Suppressor macrophage treated with lipopolysaccharide for 1 hour (primary cell): ENCODE measurements at regions not wholly inside any gene's neighbourhood (a gene's known extent, or its start where the extent isn't known, plus 50 kb on each side); places are given as distances from the start of the nearest gene placed in this dataset.

Experiments
- DNase-seq, 3 donors: peaks; one replicate each; pipeline ENCODE4 v3.0.0-alpha.2; 2020 to 2022

DNA sequence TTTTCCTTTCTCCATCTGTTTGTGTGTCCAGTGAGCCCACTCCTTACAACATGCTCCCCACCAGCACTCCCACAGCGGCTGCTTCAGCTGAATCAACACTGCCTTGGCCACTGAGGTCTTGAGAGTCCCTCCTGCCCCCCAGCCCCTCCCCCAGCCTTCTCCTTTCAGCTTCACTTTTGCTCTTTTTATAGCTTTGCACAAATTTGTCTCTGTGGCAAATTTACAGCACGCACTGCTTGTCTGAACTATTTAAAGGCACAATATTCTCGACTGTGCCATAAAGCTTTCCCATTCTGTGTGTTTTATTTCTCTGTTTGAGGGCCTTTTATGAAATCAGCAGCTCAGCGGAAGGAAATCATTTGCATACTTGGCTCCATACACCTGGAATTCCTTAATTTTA, 579.3 kb downstream of the TOX3 start:
- no peak for DNase-seq

DNA sequence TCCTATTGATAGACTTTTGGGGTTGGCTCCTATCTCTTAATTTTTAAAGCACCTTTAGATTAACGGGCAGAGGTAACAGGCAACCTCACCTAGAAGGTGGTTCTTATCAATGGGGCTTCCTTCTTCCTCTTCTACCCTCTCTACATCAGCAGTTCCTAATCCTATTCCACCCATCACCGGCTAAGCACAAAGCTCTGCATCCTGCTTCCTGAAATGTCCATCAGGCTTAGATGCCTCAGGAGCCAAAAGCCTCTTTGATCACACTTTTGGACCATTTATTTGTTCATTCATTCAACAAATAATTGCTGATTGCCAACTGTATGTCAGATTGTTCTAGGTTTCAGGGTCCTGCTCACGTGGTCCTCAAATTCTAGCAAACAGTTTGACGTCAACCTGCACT, 586.0 kb downstream of the TOX3 start:
- no peak for DNase-seq

DNA sequence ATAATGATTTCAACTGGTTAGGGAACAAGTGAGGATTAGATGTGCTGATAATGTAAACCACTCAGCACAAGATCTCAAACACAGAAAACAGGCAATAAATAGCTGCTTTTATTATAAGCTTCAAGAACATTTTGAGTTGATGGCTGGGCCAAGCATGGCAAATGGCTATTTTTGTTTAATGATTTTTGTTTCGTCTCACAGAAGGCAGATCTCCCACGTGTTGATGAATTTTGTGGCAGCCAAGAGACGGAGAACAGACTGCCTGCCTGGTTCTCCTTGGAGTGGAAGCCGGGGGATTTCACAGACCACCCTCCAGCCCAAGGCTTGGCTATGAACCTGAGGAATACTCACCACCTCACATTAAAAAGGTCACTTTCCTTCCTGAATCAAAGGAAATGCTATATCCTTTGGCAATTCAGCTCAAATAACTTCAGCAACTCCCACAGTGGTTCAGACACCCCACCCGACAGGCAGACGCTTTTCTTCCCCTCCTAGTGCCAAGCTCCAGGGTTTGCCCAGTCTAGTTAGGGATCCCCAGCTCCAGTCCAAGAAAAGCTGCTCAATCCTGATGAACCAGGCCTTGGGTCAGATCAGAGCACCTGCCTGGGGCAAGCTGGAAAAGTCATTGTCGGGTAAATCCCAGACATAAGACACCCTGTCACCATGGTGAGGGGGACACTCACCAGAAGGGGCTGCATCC, 593.5 kb downstream of the TOX3 start:
- no peak for DNase-seq

DNA sequence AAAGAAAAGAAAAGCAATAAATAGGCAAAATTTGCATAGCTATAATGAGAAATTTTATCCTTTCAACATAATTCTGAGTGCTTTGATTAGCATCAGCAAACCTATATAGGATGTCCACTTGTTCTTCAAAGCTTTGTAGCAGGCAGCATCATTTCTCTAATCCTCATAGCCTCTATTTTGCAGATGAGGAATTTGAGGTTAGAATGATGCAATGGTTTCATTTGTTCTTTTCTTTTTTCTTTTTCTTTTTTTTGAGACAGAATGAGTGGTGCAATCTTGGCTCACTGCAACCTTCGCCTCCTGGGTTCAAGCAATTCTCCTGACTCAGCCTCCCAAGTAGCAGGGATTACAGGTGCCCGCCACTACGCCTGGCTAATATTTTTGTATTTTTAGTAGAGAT, 594.4 kb downstream of the TOX3 start:
- DNase-seq: no peak

DNA sequence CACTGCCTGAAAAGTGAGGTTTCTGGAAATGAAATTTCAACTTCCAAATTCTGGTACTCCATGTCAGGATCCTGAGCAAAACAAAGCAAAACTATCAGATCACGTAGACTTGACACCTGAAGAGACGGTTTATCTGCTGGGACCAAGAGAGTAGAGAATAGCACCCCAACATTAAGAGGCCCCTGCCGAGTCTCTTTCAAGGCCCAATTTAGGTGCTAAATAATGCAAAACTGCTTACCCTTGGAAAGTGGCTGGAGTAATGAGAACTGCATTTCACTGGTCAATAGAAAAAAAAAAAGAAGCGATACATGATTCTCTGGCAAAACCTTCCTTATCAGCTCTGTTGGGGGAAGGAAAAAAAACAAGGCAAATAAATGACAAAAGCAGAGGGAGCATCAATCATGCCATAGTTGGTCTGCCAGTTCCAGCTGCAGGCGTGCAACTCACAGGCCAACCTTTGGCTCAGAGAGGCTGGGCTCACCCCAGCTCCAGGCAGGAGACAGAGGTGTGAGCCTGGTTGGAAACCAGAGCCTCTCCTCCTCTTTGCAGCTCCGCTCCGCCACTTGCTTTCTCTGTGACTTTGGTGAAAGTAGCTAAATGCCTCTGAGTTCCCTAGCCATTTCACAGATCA, 595.2 kb downstream of the TOX3 start:
- DNase-seq: no peak

DNA sequence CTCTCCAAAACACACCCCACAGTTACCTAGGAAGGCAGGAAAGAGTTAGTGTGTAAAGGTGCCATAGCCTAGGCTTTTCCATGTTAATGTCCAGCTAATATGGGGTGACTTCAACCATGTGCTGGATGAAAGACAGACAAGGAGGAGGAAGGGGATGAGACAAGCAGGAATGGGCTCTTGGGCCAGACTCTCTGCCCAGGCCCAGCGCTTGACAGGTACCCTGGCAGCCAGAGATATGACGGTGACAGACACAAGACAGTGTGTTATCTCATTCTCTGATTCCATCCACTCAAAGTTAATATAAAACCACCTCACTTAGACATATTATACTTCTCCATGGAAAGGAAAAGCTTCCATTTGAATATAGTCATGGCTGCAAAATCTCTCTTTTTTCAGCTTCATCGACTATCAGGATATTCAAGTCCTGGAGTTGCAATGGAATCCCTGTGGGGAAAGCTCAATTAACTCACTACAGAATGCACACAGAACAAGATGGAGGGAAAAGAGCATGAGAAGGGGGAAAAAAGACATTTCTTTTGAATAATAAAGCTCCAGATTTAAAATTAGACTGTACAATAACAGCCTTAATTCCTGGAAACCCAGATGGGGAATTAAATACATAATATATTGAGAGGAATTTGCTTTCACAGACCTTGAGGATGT, 596.7 kb downstream of the TOX3 start:
- DNase-seq: no peak

DNA sequence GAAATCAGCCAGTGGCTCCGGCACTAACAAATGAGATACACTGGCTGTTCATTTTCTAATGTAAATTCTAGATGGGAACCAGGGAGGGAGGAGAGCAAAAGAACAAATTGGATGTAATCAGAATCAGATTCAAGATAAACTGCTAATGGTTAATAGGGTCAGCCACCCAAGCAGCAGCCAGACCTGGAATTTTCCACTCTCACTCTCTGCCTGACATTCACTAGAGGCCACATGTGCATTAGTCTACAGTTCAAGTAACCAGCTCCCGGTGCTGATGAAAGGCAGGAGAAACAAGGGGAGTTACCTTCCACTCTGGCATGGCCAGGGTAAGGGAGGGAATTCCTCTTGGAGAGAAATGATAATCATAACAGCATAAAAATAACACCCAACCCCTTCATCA, 597.7 kb downstream of the TOX3 start:
- no peak for DNase-seq

DNA sequence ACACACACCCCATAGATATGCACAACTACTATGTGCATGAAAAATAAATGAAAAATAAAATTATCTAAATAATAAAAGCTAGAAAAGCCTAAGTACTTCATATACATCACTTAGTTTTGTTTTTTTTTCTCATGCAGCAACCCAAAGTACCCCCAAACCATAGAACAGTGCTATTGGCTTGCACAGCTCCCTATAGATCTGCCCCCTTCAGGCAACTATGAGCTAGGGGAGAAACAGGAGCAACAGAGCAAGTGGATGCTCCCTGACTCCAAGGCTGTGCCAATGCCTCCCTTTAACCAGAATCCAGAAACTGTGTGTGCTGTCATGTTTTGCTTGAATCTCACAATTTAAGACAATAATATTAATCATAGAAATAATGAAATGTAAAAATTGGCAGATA, 605.5 kb downstream of the TOX3 start:
- no peak for DNase-seq

DNA sequence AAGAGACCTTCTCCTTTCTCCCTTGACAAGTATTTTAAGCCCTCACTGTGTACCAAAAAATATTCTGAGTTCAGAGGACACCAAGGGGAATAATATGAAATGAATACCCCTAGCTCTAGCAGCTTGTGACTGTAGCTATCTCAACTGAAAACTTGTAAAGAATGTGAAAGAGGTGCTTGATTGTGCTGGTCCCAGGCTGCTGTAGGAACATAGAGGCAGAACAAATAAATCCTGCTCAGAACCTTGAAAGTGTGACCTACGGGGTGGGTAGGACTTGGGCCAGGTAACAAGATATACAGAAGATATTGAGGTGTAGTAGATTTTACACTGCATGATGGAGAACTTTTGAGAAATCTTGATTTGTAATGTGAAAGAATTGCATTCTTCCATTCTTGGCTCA, 606.8 kb downstream of the TOX3 start:
- no peak for DNase-seq

DNA sequence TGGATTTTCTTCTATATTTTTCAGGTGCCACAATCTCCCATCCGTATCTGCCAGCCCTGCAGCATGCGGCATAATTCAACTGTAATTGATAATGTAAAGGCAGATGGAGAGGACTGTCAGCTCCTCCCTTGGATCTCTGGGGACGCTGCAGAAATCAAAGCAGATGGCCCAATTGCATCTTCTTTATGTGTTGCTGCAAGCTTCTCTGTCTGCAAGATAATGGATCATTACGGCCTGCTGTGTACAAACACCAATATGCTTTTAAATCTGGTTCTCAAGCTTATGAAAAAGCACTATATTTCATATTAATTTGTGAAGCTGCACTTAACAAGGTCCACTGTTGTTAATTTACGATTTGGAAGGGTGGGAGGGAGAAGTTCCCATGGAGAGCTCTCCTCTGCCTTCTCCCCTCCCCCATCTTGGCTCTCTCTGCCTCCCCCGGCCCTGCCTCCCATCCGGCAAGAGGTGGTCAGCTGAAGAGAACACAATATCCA, 607.5 kb downstream of the TOX3 start:
- no peak for DNase-seq

DNA sequence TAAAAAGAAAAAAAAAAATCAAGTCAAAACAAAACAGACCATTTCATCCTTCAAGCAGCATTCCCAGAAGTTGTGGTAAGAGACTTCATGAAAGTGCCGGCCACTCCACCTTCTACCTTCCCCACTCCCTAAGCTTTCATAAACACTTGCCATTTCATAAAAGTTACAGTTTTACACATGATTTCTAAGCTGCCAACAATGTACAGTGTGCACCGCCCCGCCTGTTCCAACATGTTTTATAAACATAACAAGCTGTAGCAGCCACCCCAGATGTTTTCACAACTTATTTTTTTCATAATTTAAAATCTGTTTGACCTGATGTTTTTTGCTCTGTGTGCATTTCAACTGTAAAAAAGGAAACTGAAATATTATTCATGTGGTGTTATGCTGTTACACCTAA, 608.1 kb downstream of the TOX3 start:
- DNase-seq: no peak

DNA sequence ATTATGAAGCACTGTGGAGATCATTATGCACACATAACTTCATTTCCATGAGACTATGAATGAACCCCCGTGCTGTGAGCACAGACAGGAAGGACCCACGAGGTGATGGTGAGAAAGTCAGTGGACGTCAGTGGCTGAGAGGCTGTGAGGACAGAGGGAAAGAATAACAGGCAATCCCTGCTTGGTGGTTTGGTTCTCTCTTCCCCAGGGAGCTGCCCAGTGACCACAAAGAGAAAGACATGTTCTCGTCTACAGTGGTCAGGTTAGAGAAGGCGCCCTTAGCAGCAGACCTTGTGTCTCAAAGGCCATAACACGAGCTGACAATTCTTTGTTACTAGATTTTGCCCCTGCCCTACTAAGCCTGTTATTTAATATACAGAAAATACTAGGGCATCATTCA, 609.2 kb downstream of the TOX3 start:
- DNase-seq: no peak

DNA sequence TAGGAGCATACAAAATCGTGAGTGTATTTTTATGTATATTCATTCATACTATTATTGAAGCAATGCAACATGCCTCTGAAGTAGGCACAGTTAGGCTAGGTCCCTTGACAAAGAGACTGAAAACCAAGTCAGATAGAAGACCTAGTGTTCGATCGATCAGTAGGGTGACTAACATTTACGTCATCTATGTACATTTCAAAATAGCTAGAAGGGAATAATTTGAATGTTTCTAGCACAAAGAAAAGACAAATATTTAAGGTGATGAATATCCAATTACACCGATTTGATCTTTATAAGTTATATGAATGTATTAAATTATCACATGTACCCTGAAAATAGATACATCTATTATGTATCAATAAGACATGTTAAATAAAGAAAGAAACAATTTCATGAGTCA, 610.1 kb downstream of the TOX3 start:
- no peak for DNase-seq

DNA sequence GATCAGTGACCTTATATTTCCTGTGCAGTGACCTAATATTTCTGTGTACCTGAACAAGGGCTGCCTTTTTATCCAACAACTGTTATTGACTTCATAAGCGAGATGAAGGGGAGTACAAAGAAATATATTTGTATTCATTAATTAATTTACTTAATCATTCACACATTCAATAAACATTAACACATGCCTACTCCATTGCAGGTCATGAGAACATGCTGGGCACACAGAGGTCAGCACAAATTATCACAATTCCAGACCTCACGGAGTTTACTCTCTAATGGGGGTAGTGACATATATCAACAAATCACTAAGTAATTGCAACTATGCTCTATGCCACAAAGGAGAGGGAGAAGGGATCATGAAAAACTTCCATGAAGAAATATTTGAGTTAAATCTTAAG, 614.6 kb downstream of the TOX3 start:
- no peak for DNase-seq

DNA sequence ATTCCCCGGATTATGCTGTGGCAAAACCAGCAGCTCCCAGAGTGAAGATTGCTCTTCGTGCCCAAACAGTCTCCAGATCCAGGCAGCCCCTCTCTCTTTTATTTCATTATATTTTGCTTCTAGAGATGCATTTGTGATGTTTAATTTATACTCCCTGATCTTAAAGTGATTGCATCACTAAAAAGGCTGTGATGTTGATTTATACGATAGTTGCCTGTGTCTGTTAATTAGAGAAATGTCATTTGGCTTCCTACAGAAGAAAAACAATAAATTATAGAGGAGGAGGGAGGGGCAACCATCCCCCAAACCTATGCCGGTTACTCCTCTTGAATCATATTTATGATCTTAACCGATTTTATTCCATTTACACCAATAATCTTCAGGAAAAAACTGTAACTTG, 615.3 kb downstream of the TOX3 start:
- no peak for DNase-seq

DNA sequence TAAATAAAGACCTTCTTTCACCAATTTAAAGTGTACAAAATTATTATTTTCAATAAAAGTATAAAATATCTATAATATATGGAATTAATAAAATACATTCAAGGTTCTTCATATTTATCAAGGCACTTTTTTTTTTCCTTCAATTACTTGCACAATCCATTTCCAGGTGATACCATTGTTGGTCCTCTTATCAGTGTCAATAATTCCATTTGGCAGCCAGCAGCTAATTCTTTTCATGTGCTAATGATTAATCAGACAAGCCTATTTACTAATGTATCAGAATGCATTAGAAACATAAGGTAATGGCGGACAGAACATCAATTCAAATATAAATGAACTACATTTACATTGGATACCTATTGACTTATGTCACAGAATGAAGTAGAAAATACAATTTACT, 622.2 kb downstream of the TOX3 start:
- DNase-seq: no peak

DNA sequence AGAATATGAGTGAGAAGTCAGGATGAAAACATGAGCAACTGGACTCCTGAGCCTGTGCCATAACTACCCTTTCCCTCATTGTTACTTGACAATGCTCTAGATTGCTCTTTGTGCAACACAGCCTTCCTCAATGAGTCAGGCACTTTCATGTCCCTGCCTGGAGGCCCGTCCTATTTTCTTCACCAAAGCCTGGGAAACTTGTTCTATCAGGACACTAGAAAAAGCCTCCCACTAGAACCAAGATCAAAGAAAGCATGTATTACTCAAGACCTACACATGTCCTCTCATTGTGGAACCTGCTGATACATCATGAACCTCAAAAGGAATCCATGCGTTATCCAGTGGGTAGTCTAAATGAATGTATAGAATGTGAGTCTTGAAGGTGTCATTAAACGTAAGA, 624.5 kb downstream of the TOX3 start:
- no peak for DNase-seq

DNA sequence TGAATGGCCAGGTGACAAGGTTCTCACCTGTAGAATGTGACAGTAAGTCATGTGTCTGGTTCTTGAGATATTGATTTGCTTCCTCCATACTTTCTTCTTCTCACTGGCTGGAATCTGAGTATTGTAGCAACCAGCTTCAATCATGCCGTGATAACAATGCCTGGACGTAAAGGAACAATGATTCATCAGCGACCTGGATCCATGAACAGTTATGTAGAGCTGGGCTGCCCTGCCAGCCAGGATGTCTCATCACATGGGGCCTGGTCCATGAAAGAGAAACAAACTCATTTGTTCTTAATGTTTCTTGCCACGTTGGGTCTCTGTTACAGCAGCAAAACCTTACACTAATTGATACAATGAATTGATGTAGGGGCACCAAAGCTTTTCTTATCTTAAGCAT, 627.2 kb downstream of the TOX3 start:
- DNase-seq: no peak

DNA sequence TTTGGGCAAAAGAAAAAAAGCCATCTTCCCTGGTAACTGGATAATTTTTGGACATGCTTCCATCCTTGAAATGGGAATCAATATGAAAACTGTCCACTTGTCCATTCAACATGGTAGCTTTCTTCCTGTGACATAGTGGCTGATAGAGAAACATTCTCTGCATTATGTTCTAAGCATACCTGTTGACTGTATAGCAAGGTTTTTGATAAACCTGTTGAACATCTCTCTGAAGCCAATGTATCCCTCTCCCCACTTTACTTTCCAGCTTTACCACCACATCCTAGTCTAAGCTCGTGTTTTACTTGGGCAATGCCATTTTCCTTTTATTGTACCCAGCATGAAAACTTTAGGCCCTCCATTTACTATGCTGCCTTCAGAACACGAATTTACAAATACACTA, 630.1 kb downstream of the TOX3 start:
- DNase-seq: no peak

DNA sequence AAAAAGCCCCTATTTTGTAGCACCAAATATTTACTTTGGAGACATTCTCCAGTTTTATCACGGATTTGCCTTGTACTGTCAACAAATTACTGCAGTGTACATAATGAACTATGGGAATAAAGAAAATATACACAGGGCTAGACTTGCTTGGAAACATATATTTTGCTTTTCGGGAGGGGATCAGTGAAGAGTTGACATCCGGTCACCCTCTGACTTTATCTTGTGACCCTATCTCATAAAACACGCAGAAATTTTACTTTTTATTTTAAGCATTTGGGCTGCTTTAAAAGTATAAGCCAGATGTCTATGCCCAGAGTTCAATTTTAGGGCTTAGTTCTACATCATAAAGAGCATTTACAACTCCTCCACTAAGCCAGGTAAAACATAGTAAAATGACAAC, 630.7 kb downstream of the TOX3 start:
- DNase-seq: no peak

DNA sequence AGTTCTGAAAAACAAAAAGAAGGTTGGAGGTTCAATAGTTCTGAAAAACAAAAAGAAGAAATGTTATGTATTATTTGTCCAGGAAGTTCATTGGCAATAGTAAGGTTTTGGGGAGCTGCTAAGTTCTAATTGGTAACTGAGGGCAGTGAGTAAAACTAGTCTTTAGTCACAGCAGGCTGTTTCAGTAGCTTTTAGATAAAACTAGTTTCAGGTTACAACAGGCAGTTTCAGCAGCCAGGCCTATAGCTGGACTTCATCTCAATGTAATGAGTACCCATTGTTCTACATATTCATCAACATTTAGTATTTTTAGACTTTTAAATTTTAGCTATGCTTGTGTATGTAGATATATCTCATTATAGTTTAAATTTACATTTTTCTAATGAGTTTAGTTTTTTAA, 639.3 kb downstream of the TOX3 start:
- no peak for DNase-seq

DNA sequence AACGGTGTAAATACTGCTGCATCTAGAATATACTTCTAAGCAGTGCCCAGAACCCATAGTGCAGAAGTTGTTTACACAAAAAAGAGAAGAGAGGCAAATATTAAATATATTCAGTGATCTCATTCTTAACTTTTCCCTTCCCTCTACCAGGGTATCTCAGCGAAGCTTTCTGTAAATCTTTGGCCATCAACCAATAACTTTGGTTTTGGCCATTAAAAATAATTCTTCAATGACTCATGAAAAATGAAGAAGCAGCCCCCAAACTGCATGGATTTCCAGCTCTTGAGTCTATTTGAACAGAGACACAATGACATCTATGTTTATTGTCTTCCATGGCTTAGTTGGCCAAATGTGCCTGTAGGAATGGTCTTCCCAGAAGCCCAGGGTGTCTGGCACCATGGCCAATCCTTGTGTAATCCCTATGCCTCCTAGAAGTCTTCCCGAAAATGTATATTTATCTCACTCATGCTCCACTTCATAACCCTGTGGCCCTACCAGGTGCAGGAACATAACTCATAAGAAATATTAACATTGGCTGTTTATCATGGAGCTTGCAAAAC, 646.6 kb downstream of the TOX3 start:
- DNase-seq: no peak

DNA sequence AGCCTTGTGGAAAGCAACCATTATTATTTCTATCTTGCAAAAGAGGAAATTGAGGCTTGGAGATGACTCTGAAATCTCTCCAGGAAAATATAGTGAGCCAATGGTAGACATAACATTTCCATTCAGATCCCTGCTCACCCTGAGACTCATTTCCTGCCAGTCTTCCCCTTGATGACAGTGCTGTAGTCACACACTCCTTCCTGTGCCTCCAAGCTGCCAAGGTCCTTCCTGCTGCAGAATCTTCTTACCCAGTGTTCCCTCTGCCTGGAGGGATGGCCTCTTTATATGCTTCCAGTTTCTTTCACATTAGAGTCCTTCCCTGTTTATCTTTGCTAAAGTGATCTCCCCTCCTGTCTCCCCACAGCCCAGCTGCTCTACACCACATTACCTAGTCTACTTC, 648.1 kb downstream of the TOX3 start:
- no peak for DNase-seq

DNA sequence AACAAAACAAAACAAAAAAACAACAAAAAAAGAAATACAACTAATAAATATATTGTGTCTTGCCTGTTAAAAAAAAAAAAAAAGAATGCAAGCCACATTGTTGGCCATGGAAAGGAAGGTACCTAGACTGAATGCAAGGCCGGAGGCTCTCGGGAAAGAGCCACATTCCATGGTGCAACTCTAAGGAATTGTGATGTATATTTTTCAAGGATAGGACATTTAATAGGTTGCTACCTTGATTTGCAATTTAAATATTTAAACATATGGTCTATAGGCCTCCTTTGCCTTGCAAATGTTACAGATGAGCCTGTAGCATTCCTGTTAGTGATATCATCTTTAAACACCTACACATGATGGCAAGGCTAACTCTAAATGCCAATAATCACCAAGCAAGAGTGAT, 650.9 kb downstream of the TOX3 start:
- DNase-seq: no peak
